ENCODE measurements at regions not wholly inside any gene's neighbourhood (a gene's known extent, or its start where the extent isn't known, plus 50 kb on each side); places are given as distances from the start of the nearest gene placed in this dataset.

DNA sequence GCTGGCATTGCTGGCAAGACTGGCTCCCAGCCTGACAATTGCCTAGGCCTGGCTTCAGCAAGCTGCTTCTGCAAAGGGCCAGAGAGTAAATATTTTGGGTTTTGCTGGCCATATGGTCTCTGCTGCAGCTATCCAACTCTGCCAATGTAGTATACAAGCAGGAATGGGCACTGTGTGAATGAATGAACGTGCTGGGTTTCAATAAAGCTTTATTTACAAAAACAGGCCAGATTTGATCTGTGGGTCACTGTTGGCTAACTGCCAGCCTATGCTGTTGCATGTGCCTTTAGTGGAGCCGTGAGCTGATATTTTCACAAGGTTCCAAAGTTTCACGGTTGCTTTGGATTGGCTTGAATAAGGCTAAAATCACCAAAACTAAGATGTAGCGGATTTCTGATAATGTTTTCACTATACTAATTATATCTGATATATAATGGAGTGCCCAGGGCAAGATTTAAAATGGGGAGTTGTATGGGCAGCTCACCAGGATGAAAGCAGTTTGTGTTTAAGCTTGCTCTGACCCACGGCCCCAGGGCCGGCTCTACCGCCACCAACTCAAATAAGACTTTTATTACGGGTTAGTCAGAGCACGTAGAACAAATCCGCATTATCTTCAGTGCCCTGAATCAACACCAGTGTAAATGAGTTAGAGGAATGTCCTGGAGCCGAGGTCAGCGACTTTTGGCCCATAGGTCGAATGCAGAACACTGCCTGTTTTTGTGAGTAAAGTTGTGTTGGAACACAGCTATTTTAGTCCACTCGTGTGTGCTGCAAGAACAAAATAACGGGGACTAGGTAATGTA is 98.6 kb upstream of the DAP start:
- DNase-seq (ENCODE audit: low read depth): no peak
- H3K4me3 ChIP-seq (ENCODE audit: low read depth, low read length): no peak overlapping the region
- TF ChIP-seq, protein P1, sequence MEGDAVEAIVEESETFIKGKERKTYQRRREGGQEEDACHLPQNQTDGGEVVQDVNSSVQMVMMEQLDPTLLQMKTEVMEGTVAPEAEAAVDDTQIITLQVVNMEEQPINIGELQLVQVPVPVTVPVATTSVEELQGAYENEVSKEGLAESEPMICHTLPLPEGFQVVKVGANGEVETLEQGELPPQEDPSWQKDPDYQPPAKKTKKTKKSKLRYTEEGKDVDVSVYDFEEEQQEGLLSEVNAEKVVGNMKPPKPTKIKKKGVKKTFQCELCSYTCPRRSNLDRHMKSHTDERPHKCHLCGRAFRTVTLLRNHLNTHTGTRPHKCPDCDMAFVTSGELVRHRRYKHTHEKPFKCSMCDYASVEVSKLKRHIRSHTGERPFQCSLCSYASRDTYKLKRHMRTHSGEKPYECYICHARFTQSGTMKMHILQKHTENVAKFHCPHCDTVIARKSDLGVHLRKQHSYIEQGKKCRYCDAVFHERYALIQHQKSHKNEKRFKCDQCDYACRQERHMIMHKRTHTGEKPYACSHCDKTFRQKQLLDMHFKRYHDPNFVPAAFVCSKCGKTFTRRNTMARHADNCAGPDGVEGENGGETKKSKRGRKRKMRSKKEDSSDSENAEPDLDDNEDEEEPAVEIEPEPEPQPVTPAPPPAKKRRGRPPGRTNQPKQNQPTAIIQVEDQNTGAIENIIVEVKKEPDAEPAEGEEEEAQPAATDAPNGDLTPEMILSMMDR (IDR thresholded peaks at IDR 0.05; ENCODE audit: low read depth, low read length, missing control alignments): no peak

DNA sequence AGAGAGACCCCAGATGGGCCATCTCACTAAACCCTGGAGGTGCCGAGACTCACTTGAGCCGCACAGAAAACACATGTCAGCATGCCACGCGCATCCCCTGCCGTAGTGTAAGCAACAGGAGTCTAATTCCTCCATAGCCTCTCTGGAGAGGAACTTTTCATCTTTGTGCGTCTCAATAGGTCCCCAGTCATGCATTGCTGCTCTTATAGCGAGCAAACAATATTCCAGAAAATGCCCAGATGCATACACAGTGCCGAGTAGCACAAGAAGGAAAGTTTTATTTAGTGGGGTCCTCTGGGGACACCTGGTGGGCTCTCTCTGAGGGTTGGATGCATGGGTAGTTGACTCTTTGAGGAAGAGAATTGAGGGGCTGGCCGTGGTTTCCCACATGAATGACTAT is 97.9 kb upstream of the DAP start:
- TF ChIP-seq, protein P1 (IDR thresholded peaks at IDR 0.05; ENCODE audit: low read depth, low read length, missing control alignments): no peak
- DNase-seq (ENCODE audit: low read depth): no peak
- no peak overlapping the region for H3K4me3 ChIP-seq (ENCODE audit: low read depth, low read length)

DNA sequence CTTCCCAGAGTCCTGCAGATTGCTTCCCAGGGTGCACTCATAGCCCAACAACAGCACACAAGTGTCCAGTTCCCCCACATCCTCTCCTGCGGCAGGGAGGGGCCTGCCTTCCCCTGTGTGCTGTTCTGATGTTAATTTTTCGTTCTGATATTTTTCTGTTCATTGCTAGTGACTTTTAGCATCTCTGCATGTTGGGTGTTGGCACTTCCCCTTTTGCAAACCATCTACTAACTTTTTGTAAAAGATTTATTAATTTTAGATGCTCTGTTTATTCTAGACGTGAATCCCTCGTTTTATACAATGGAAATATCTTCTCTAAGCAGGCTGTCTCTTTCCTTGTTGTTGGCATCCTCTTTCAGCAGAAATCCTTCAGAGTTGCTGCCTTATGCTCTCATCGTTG is 97.3 kb upstream of the DAP start:
- TF ChIP-seq, protein P1 (IDR thresholded peaks at IDR 0.05; ENCODE audit: low read depth, low read length, missing control alignments): no peak
- no peak overlapping the region for H3K4me3 ChIP-seq (ENCODE audit: low read depth, low read length)

DNA sequence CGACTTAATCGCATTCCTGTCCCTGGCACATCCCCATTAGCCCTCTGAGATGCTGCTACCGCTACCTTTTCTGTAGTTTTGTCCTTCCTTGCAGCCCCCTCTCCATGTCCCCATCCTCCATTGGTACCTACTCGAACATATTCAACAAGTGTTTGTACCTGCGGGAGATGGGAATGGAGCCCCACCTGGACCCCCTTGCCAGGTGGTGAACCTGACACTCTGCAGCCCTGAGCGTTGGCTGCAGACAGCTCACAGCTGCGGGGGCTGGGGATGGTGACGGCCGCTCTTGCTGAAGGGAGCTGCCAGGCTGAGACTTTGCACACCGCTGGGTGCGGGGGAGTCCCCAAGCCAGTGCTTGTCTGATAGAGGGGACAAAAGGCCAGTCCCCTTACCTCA is 96.3 kb upstream of the DAP start:
- no peak for DNase-seq (ENCODE audit: low read depth)
- H3K4me3 ChIP-seq (ENCODE audit: low read depth, low read length): no peak overlapping the region
- TF ChIP-seq, protein P1 (IDR thresholded peaks at IDR 0.05; ENCODE audit: low read depth, low read length, missing control alignments): no peak

More for the DNA sequence above, 97.3 kb upstream of the DAP start:
- DNase-seq (ENCODE audit: low read depth): no peak

DNA sequence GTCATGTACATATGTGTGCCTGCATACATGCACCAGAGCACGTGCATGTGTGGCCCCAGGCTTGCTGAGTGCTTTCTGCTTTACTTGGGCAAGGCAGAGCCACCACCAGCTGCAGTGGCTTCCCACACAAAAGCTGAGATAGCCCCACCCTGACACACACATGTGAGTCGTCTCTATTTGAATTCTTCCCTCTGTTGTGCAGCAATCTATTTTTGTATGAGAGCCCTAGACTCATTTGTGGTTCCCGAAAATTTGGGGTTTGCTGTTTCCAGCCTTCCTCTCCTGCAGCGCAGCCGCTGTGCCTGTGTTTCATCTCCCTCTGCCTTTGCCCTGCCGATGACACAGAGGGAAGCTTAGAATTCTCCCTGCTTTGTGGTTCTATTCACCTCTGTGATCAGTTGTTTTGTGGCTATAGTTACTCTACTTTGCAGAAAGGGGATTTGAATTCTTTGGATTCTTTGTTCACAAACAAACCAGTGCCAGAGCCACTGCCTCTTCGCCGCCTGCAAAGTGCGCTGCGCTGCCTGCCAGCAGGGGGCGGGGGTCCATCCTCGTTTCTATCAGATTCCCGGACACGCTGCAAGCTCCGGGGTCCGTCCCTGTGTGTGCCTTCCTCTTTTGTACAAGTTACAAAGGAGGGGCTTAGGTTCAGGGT is 95.8 kb upstream of the DAP start:
- DNase-seq (ENCODE audit: low read depth): no peak
- TF ChIP-seq, protein P1 (IDR thresholded peaks at IDR 0.05; ENCODE audit: low read depth, low read length, missing control alignments): peak; percentile 89
- H3K4me3 ChIP-seq (ENCODE audit: low read depth, low read length): no peak overlapping the region

DNA sequence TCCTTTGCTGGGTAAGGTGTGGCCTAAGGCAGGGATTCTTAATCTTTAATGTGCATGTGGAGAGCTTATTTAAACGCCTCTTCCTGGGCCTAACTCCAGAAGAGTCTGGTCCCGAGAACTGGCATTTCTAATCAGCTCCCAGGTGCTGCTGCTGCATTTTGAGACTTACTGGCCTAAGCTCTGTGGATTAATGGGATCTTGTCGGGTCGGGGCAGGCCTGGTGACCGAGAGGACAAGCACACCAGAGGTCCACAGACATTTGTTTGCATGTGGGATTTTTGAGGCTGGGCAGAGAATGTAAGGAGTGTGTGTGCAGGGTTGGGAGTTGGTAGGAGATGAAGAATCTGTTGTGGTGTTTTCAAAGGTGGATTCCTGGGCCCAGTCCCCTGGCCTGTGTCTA is 95.0 kb upstream of the DAP start:
- TF ChIP-seq, protein P1 (IDR thresholded peaks at IDR 0.05; ENCODE audit: low read depth, low read length, missing control alignments): no peak
- H3K4me3 ChIP-seq (ENCODE audit: low read depth, low read length): no peak overlapping the region
- no peak for DNase-seq (ENCODE audit: low read depth)

Data from GM12864 (cell line).